Osteocyte (in vitro differentiated cells): ENCODE measurements at regions not wholly inside any gene's neighbourhood (a gene's known extent, or its start where the extent isn't known, plus 50 kb on each side); places are given as distances from the start of the nearest gene placed in this dataset.

ENCODE experiments used
- DNase-seq: peaks from one replicate; pipeline ENCODE4 v3.0.0; 2021; ENCODE audit warnings: mixed read lengths; ENCODE audit not compliant: unreplicated experiment; ENCODE audit errors: extremely low spot score
- H3K27ac Mint-ChIP-seq: one replicate; pipeline ENCODE4 v1.8.0; 2021; ENCODE audit warnings: mild to moderate bottlenecking, mixed read lengths; ENCODE audit not compliant: unreplicated experiment
- H3K27me3 Mint-ChIP-seq: one replicate; pipeline ENCODE4 v1.8.0; 2021; ENCODE audit warnings: mixed read lengths; ENCODE audit not compliant: unreplicated experiment
- H3K36me3 Mint-ChIP-seq: one replicate; pipeline ENCODE4 v1.8.0; 2021; ENCODE audit warnings: mixed read lengths; ENCODE audit not compliant: unreplicated experiment
- H3K4me1 Mint-ChIP-seq: one replicate; pipeline ENCODE4 v1.8.0; 2021; ENCODE audit warnings: mixed read lengths; ENCODE audit not compliant: unreplicated experiment
- H3K4me3 Mint-ChIP-seq: one replicate; pipeline ENCODE4 v1.8.0; 2021; ENCODE audit warnings: mild to moderate bottlenecking, moderate library complexity, mixed read lengths; ENCODE audit not compliant: unreplicated experiment
- H3K9me3 Mint-ChIP-seq: one replicate; pipeline ENCODE4 v1.8.0; 2021; ENCODE audit warnings: mixed read lengths; ENCODE audit not compliant: unreplicated experiment
- CTCF ChIP-seq: fragments of 200-600 bp; sonication (generic); IDR thresholded peaks from 2 replicates; pipeline ENCODE4 v1.5.0; 2021; ENCODE audit warnings: antibody characterized with exemption, mild to moderate bottlenecking, moderate library complexity

GRCh38 chr5:173718469-173718868 is 102.0 kb upstream of the BOD1 start:
- H3K27me3 Mint-ChIP-seq = peaks cover 3% of the 10 kb centered on the region
- no peaks in the 10 kb centered on the region for H3K36me3 Mint-ChIP-seq
- TF ChIP-seq CTCF = no peak
- H3K4me1 Mint-ChIP-seq = peaks cover 41% of the 10 kb centered on the region
- DNase-seq = no peak
- no peaks in the 10 kb centered on the region for H3K9me3 Mint-ChIP-seq
- no peak overlapping the region for H3K4me3 Mint-ChIP-seq
- no peak overlapping the region for H3K27ac Mint-ChIP-seq

GRCh38 chr5:173719731-173720082 is 103.3 kb upstream of the BOD1 start:
- Mint-ChIP-seq H3K9me3 (no peaks in the 10 kb centered on the region), H3K4me1 (peaks cover 34% of the 10 kb centered on the region), H3K27ac (no peak overlapping the region), H3K36me3 (no peaks in the 10 kb centered on the region), H3K4me3 (no peak overlapping the region), H3K27me3 (peaks cover 3% of the 10 kb centered on the region)
- no peak for DNase-seq
- no peak for TF ChIP-seq CTCF

GRCh38 chr5:173720286-173720952 is 104.0 kb upstream of the BOD1 start:
- no peak for TF ChIP-seq CTCF
- DNase-seq = no peak
- Mint-ChIP-seq H3K36me3 (no peaks in the 10 kb centered on the region), H3K9me3 (no peaks in the 10 kb centered on the region), H3K4me1 (peaks cover 29% of the 10 kb centered on the region), H3K4me3 (no peak overlapping the region), H3K27ac (peak overlapping the region; percentile 12), H3K27me3 (peaks cover 3% of the 10 kb centered on the region)

GRCh38 chr5:173720953-173721600 is 104.6 kb upstream of the BOD1 start:
- DNase-seq = no peak
- TF ChIP-seq CTCF = no peak
- no peak overlapping the region for H3K4me3 Mint-ChIP-seq
- H3K4me1 Mint-ChIP-seq = peaks cover 25% of the 10 kb centered on the region
- no peak overlapping the region for H3K27ac Mint-ChIP-seq
- peaks cover 3% of the 10 kb centered on the region for H3K27me3 Mint-ChIP-seq
- no peaks in the 10 kb centered on the region for H3K36me3 Mint-ChIP-seq
- H3K9me3 Mint-ChIP-seq = peaks cover 6% of the 10 kb centered on the region

- Mint-ChIP-seq H3K27me3 (peaks cover 3% of the 10 kb centered on the region), H3K4me1 (peaks cover 25% of the 10 kb centered on the region), H3K27ac (no peak overlapping the region), H3K36me3 (no peaks in the 10 kb centered on the region), H3K9me3 (peaks cover 6% of the 10 kb centered on the region), H3K4me3 (no peak overlapping the region)
- TF ChIP-seq CTCF = no peak
- no peak for DNase-seq
Measured at GRCh38 chr5:173721601-173722232, 105.3 kb upstream of the BOD1 start.
